HG03064 (cell line): ENCODE measurements at regions not wholly inside any gene's neighbourhood (a gene's known extent, or its start where the extent isn't known, plus 50 kb on each side); places are given as distances from the start of the nearest gene placed in this dataset.

Source experiments
- ATAC-seq: cut with Tn5 transposase; IDR thresholded peaks from one replicate; pipeline ENCODE4 v1.9.1; 2021; ENCODE audit warnings: low read depth; ENCODE audit not compliant: unreplicated experiment

DNA sequence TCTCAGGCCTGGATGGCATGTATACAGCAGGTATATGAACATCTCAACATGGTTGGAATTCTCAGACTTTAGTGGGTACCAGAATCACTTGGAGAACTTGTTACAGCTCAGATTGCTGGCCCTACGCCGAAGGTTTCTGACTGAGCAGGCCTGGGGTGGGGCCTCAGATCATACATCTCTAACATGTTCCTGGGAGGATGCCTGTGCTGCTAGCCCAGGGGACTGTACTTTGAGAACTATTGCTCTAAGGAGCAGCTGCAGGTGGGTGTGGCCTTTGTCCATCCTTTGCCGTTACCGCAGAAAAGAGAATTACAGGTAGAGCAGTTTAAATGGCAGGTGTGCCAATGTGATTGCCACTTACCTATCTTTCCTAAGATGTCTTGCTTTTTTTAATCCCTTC, 310.5 kb upstream of the JAG1 start:
- ATAC-seq, result no peak

DNA sequence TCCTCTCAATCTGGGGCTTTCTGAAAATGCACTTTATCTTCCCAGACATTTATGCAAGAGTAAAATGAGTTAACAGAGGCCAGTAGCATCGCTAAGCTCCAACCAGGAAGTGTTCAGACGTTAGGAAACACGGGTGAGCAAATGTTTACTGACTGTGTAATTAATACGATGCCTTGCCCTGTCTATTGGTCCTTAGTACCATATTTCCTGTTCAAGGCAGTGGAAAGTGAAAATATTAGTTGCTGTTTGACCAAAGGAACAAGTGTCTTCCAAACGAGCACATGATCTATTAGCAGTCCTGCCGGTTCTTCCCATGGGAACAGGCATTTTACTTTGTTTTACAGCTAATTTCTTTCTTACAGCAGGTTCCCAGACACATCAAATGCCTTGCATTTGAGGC, 311.1 kb upstream of the JAG1 start:
- ATAC-seq, result no peak

DNA sequence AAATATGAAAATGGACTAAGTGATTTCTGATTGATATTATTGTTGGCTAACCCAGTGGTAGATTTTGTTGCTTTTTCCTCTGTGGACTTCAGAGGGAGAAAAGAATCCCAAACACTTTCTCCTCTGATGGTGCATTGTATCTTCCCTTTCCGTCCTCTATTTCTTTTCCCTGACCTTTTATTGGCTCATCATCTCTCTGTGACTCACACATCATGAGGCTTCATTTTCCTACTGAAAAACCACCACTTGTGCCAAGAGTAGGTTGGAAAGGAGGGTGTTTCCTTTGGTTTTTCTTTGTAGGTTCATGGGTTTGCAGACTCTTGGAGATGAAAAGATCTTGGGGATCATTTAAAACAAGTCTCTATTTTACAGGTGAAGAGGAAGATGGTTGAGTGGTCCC, 311.7 kb upstream of the JAG1 start:
- ATAC-seq, result no peak

DNA sequence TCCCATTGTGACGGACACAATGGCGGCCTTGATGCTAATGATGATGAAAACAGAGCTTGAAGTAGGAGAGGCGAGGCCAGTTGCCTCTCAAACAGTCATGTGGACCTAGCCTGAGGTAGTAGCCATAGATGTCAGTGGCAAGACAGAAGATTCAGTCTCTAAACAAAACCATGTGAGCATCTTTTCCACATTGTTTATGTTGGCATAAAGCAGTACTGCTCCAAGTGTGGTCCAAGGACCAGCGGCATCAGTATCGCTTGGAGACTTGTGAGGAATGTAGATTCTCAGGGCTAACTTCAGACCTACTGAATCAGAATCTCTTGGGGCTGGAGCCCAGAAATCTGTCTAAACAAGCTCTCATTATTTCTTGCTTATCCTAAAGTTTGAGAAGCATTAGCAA, 312.8 kb upstream of the JAG1 start:
- no peak for ATAC-seq

DNA sequence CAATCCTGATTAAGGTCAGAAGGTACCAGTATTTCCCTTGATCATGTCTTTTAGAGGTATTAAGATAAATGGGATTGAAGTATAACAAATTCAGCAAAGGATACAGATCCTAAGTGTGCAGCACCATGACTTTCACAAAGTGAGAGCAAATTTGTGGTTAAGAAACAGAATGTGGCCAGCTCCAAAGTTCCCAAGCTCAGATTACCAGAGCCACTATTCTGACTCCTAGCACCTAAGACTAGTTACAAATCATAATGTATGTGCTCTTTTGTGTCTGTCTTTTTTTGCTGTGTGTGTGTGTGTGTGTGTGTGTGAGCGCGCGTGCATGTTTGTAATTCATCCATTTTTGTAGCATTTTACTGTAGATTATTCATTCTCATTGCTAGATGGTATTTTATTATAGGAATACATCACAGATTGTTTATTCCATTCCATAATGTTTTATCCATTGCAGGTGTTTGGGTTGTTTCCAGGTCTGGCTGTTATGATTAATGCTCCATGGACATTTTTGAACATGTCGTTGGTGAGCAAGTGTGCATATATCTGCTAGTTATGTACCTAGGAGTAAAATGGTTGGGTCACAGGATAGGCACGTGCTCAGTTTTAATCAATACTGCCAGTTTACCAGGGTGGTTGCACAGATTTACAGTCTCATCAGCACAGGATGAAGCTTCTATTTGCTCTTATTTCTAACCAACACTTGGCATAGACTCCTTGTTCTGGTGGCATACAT, 314.0 kb upstream of the JAG1 start:
- ATAC-seq, result no peak

DNA sequence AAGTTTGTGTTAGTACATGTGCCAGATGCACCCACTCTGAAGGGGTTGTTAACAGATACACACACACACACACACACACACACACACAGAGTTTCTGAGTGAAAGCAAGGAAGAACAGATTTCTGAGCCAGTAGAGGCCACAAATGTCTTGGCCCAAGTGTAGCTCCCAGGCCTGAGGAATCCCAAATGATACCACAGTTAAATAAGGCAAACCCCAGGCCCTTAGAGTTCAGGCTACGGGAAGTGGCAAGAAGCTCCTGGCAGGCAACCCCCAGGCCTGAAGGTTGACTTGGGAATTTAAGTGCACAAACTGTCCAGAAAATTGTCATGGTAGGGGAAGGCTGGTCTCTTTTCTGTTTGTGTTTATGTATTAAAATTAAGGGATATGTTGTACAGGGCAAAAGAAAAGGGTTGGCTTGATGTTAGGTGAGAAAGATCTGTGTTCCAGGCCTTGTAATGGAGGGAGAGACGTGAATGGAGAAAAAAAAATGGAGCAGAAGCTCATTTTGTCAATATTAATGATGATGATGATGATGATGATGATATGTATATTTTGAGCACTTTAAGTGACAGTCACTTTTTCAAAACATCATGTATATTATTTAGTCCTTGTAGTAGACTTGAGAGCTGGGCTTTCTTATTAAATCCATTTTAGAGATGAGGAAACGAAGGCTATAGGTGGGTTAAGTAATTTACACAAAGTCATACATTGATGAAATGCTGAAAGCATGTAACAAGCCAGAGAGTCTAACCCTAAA, 317.0 kb upstream of the JAG1 start:
- no peak for ATAC-seq

DNA sequence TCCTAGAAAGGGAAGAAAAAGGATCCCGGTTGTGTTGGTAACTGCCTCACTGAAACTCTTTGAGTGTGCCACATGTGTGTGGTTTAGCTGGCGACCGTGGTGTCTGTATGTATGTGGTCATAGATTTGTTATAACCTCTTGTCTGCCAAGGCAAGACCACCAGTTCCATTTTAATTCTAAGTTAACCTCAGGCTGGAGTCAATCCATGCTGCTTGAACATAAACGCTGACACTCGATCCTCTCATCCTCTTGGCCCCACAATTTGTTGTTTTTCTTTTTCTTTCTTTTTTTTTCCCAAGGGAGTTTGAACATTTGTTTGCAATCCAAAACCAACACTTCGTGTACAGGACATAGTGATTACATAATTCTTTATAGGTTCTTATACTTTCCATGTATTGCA, 318.9 kb upstream of the JAG1 start:
- ATAC-seq, result no peak

DNA sequence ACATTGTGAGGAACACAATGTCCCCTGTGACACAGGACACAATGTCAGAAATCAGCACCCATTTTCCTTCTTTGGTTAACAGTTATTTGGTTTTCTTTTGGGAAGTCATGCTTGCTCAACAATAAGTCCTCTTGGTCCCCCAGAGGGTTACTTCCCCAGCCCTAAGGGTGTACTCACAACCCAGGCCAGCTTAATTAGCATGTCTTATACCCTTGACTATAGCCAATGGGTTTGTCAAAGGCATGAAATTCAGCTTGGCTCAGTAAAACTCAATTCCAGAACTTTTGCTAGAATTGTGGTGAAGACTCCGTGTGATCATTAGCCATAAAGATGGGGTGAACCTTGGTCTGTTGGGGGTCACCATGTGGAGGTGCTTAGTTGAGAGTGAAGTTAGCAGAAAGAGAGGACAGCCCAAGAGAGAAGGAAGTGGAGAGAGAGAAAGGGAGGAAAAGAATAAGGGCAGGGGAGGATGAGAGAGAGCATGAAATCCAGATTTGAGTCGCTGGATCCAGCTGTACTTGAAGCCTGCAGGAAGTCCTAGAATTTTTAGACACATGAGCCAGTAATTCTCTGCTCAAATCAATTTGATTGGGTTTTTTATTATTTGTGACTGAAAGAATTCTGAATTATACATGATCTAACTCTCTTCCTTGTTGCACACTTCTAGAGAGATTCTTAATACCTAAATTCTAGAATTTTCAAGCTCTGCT, 321.3 kb upstream of the JAG1 start:
- no peak for ATAC-seq

DNA sequence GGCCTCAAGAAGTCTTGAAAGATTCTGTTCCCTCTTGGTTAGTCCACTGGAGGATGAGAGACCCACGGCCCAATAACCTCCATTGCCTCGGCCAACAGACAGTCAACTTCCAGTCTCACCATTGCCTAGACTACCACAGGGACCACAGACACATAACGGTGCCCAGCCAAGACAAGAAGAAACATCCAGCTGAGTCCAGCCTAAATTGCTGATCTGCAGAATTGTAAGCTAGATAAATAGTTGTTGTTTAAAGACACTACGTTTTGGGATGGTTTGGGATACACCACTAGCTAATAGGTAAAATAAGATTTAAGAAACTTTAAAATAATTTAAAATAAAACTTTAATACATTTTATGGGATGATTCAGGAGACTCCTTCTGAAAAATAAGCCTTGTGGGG, 324.7 kb upstream of the JAG1 start:
- ATAC-seq, result no peak

DNA sequence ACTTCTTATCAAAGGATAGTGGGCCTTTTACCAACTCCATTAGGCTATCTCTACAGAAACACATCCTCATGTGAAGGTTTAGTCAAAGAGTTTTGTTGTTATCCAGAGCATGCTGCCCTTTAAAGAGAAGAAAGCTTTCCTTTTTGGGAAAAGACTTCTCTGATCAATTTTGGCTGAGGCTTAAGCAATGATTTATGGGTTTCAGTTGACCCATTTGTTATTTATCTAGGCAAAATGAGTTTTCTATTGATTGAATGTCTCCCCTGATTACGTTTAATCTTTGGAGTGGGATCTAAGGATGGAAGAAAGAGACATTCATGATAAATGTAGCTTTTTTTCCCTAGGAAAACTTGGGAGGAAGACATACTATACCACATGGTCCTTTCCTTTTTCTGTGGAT, 326.6 kb upstream of the JAG1 start:
- ATAC-seq, result no peak

DNA sequence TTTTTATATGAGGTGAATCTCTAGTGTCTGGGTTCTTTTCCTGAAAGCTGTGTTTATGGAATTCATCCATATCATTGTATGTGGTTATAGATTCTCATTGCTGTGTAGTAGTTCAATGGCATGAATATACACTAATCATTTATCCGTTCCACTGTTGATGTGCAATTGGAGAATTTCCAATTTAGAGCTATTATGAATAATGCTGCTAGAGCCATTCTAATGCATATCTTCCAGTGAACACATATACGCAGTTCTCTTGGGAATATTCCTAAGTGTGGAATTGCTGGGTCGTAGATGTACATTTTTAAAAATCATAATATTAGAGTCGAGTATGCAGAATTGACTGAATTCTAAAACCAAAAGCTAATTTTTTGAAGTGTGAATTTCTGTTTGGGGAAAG, 327.5 kb upstream of the JAG1 start:
- ATAC-seq, result no peak

DNA sequence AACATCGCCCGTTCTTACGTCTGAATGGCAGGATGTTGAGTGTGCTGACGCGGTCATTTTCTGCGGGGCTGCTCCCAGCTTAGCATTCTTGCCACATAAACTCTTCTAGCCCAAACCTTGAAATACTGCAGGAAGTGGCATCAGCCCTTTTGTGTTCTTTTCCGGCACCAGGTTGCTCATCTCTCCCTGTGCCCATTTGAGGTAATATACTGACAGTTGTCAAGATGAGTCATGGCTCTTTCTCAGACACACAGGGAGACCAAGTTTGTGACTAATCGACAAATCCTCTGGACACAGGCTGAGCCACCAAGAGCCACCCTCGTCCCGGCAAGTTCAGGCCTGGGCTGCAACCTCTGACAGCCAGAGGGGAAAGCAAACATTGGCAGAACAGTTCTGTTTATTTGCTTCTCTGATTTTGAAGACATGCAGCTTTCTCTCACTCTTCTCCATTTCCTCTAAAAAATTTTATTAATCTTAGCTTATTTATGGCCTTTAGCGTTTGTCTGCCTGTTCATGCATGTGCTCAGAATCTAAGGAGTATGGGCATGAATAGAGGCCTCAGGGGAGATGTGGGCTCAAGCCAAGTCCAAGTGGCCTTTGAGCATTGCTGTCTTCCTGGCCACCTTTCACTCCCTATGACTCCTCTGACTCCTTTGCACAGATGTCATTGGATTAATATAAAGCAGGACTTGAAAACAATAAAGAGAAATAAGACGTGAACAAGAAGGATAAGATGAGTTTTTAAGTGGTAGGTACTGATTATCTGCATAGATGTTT, 328.2 kb upstream of the JAG1 start:
- ATAC-seq, result no peak

DNA sequence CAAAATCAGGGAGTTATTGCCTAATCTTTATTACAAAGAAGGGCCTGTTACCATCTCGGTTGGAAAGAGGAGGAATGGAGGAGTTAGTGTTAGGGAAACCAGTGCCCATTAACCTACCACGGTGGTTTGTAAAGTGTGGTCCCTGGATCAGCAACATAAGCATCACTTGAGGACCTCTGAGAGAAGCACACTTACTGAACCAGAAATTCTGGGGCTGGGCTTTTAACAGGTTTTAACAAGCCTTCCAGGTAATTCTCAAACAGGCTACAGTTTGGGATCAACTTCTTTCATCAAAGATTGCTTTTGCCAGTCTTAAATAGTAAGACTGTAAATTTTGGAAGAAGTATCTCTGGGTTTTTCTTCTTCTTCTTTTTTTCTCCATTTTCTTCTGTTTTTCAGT, 329.5 kb upstream of the JAG1 start:
- ATAC-seq, result no peak

DNA sequence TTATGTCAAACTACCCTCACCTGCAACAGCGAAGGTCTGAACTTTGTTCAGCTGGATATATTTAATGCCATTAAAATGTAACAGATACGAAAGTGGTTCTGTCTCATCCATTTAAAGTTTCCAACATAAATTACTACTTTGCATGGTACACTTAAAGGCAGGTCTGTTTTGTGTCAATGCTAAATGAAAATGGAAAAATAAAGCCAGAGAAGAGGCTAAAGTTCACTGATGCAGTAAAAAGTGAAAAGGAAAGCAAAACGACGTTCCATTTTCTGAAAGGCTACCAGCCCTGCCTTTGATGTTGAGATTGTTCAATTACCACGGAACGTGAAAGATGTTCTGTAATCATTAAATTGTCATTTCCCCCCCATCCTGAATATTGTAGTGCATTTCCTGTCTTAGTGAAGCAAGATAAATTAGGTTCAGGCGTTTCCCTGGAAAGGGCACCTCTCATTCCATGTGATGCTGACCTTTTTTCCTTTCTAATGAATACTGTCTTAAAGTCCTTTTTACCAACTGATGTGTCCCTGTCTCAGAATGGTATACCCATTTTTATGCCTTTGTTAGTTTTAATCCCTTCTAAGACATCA, 334.7 kb upstream of the JAG1 start:
- ATAC-seq, result no peak

DNA sequence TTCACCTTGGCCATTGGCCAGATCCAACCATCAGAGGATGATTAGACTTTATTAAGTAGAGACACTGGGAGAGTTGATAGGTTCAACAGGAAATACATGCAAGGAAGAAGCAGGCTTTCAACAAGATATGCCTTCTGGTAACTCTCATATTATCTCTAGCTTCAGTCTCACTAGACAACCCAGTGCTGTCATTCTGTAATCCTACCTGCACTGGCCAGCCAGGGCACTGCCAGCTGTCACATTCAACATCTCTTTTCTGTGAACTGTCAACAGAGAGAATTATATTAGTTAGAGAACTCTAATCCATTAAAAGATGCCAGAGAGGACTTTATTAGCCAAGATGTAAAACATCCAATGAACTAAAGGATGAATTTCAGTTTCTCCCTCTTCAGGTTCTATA, 337.9 kb upstream of the JAG1 start:
- no peak for ATAC-seq

DNA sequence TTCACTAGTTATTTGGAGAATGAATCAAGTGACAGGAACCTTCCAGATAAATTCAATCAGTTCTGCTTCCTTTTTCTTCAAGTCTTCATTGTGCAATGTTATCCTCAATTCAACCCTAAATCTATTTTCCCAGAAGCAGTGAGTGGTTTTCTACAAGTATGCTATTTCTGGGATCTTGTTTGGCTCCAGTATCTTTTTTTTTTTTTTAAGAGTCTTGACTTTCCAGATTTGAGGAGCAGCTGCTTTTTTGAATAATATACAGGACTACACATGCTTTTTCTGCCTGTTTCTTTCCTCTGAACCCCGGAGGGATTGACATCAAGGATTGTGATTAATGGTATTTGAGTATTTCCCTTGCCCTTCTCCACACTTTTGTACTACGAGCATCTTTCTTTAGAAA, 339.2 kb upstream of the JAG1 start:
- ATAC-seq, result no peak

DNA sequence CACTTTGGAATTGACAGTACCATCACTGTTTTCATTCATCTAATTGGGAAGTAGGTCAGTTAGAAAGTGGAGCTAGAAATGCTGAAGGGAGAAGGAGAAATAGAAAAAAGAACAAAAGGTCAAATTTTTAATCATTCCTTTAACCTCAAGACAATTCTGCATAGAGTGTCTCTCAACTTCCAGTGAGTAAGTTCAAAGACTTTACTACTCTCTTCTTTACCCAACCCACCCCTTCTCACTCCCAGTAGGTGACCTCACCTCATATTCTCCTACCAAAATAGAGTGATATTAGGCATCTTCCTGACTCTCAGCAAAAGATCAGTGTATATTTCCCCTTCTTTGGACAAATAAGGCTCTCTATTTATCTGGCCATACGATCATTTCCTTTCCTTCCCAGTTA, 340.0 kb upstream of the JAG1 start:
- no peak for ATAC-seq

DNA sequence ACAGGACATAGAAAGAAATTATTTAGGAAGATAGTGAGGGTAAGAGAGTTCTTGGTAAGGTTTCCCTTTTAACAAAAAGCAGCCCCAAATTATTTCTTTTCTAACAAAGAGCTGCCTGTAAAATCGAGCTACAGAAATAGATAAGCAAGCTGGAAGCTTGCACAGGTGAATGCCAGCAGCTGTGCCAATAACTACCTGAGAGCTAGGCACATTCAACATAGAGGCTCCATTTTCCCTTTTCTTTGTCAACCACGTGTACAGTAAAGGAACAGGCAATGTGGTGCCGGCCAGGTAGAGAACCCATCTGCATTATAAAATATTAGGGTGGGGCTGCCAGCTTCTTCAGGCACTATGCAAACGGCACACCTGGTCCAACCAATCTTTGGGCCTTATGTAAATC, 341.6 kb upstream of the JAG1 start:
- no peak for ATAC-seq

DNA sequence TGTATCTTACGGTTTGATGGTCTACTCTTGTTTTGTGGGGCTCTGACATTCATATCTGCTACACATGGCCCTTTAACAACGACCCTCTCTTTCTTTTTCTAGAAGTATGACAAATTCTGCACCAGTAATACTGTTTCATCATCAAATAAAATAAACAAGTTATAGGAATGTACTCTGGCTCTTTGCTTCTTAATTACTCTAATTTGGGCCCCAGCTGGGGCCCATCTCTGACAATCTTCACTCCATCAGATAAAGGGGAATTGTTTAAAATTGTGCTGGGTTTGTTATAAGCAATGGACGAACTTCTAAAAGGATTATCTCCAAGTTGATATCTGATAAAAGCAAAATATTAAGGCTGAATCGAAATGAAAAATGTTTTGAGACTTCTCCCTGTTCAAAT, 343.6 kb upstream of the JAG1 start:
- ATAC-seq, result no peak

DNA sequence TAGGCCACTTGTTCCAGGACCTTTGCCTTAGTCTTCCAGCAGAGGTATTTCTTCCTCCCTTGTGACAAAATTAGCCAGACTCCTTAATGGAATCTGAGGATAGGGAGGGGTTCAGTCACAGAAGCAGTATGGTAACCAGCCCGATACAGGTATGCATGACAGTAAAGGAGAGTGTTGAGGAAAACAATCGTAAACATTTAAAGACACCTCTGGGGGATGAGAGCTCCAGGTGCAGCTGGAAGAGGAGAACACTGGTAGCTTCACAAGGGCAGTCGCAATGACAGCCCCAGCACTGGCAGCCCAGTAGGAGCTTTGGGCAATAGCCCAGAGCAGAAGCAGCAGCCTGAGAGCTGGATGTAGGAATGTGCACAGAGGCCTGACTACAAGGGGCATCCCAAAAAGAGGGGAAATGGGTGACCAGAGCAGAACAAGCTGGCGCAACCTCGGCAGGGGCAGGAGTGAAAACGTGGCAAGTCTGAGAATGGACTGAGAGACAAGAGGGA, 344.9 kb upstream of the JAG1 start:
- ATAC-seq, result no peak
